ENCODE measurements at regions not wholly inside any gene's neighbourhood (a gene's known extent, or its start where the extent isn't known, plus 50 kb on each side); places are given as distances from the start of the nearest gene placed in this dataset.
A peak's percentile ranks its signal among the peaks of the same experiment; 100 is the strongest.
"Not testable (repeated sequence)": the region's sequence is repeated elsewhere in the genome, so short reads cannot be mapped to it uniquely, and the experiment has no call there.

GRCh38 chr2:183927406-183928325 lies 670.7 kb upstream of the ZNF804A start:
- peak; percentile 59 for ATAC-seq
- DNase-seq (ENCODE audit: low spot score), result no peak
- intact Hi-C loops (cut with DNase I), result no loop called here

GRCh38 chr2:183935005-183935404 lies 663.3 kb upstream of the ZNF804A start:
- ATAC-seq, result no peak
- intact Hi-C loops (cut with DNase I), result no loop called here
- DNase-seq (ENCODE audit: low spot score), result no peak

- ATAC-seq (no peak), DNase-seq (ENCODE audit: low spot score) (no peak)
- intact Hi-C loops (cut with DNase I), result no loop called here
Observed at GRCh38 chr2:183937220-183937619, 661.1 kb upstream of the ZNF804A start.

GRCh38 chr2:183946193-183946592 lies 652.1 kb upstream of the ZNF804A start:
- no peak for ATAC-seq
- no peak for DNase-seq (ENCODE audit: low spot score)
- intact Hi-C loops (cut with DNase I), result no loop called here

- DNase-seq (ENCODE audit: low spot score) (no peak), ATAC-seq (no peak)
- intact Hi-C loops (cut with DNase I), result no loop called here
Observed at GRCh38 chr2:183948861-183949260, 649.5 kb upstream of the ZNF804A start.

GRCh38 chr2:183950673-183951072 lies 647.7 kb upstream of the ZNF804A start:
- ATAC-seq, result no peak
- intact Hi-C loops (cut with DNase I), result no loop called here
- no peak for DNase-seq (ENCODE audit: low spot score)

- ATAC-seq, result no peak
- intact Hi-C loops (cut with DNase I), result no loop called here
- no peak for DNase-seq (ENCODE audit: low spot score)
Observed at GRCh38 chr2:183951630-183952029, 646.7 kb upstream of the ZNF804A start.

GRCh38 chr2:183952741-183953140 lies 645.6 kb upstream of the ZNF804A start:
- DNase-seq (ENCODE audit: low spot score), result no peak
- no peak for ATAC-seq
- intact Hi-C loops (cut with DNase I), result no loop called here

- ATAC-seq (no peak), DNase-seq (ENCODE audit: low spot score) (no peak)
- intact Hi-C loops (cut with DNase I), result no loop called here
Observed at GRCh38 chr2:183963609-183964008, 634.7 kb upstream of the ZNF804A start.

- DNase-seq (ENCODE audit: low spot score), result no peak
- ATAC-seq, result no peak
- intact Hi-C loops (cut with DNase I), result no loop called here
Observed at GRCh38 chr2:183964565-183964964, 633.8 kb upstream of the ZNF804A start.

- no peak for ATAC-seq
- intact Hi-C loops (cut with DNase I), result no loop called here
- no peak for DNase-seq (ENCODE audit: low spot score)
Observed at GRCh38 chr2:183967756-183968155, 630.6 kb upstream of the ZNF804A start.

- ATAC-seq; DNase-seq (ENCODE audit: low spot score); intact Hi-C loops (cut with DNase I): not testable (repeated sequence)
Observed at GRCh38 chr2:183975676-183976075, 622.7 kb upstream of the ZNF804A start.

- no peak for DNase-seq (ENCODE audit: low spot score)
- ATAC-seq, result no peak
- intact Hi-C loops (cut with DNase I), result no loop called here
Observed at GRCh38 chr2:183984871-183985270, 613.5 kb upstream of the ZNF804A start.

GRCh38 chr2:183991968-183992367 lies 606.4 kb upstream of the ZNF804A start:
- ATAC-seq, result no peak
- DNase-seq (ENCODE audit: low spot score), result no peak
- intact Hi-C loops (cut with DNase I), result no loop called here

- no peak for DNase-seq (ENCODE audit: low spot score)
- ATAC-seq, result no peak
- intact Hi-C loops (cut with DNase I), result no loop called here
Observed at GRCh38 chr2:183993052-183993451, 605.3 kb upstream of the ZNF804A start.

- no peak for ATAC-seq
- intact Hi-C loops (cut with DNase I), result no loop called here
- DNase-seq (ENCODE audit: low spot score), result no peak
Observed at GRCh38 chr2:183995632-183996031, 602.7 kb upstream of the ZNF804A start.

- intact Hi-C loops (cut with DNase I), result no loop called here
- no peak for DNase-seq (ENCODE audit: low spot score)
- ATAC-seq, result no peak
Observed at GRCh38 chr2:183996825-183997793, 601.2 kb upstream of the ZNF804A start.

GRCh38 chr2:183998041-183998796 lies 600.1 kb upstream of the ZNF804A start:
- intact Hi-C loops (cut with DNase I), result no loop called here
- ATAC-seq, result no peak
- no peak for DNase-seq (ENCODE audit: low spot score)

- DNase-seq (ENCODE audit: low spot score), result no peak
- intact Hi-C loops (cut with DNase I), result no loop called here
- no peak for ATAC-seq
Observed at GRCh38 chr2:183998797-183999190, 599.5 kb upstream of the ZNF804A start.

Data from sciatic nerve (tissue), 2 donors.